Choroid plexus epithelial cell (primary cell): ENCODE measurements at regions not wholly inside any gene's neighbourhood (a gene's known extent, or its start where the extent isn't known, plus 50 kb on each side); places are given as distances from the start of the nearest gene placed in this dataset.
"Not testable (repeated sequence)": the region's sequence is repeated elsewhere in the genome, so short reads cannot be mapped to it uniquely, and the experiment has no call there.

Experiments
- DNase-seq: peaks from one replicate; pipeline ENCODE4 v3.0.0-alpha.2; 2010; ENCODE audit warnings: low read depth
- H3K4me3 ChIP-seq: 2 replicates; pipeline ENCODE4 v1.5.1; 2011; ENCODE audit warnings: low read depth, mild to moderate bottlenecking, control low read depth, low read length, moderate library complexity
- TF ChIP-seq, protein P1 (sequence below): conservative IDR thresholded peaks from 2 replicates; pipeline ENCODE4 v1.5.1; 2011; ENCODE audit warnings: low read depth, mild to moderate bottlenecking, control low read depth, inconsistent platforms, low read length, moderate library complexity

DNA sequence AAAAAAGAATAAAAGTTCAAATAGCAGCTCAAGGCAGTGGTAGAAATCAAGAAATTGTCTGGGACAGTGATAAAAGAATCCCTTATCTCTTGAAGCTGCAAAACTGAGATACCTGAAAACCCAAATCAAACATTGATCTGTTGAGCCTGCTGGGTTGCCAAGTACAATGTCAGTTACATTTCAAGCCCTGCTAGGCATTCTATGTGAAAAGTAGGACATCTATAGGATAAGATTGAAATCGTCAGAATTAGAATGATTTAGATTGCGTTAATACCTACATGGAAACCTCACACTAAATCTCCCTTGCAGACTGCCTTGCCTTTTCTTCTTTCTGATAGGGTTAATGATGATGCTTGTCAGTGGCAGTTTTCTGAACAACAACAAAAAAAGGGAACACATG lies 1684.4 kb upstream of the B3GALT2 start:
- no peak for DNase-seq
- TF ChIP-seq, protein P1, sequence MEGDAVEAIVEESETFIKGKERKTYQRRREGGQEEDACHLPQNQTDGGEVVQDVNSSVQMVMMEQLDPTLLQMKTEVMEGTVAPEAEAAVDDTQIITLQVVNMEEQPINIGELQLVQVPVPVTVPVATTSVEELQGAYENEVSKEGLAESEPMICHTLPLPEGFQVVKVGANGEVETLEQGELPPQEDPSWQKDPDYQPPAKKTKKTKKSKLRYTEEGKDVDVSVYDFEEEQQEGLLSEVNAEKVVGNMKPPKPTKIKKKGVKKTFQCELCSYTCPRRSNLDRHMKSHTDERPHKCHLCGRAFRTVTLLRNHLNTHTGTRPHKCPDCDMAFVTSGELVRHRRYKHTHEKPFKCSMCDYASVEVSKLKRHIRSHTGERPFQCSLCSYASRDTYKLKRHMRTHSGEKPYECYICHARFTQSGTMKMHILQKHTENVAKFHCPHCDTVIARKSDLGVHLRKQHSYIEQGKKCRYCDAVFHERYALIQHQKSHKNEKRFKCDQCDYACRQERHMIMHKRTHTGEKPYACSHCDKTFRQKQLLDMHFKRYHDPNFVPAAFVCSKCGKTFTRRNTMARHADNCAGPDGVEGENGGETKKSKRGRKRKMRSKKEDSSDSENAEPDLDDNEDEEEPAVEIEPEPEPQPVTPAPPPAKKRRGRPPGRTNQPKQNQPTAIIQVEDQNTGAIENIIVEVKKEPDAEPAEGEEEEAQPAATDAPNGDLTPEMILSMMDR: no peak
- no peak overlapping the region for H3K4me3 ChIP-seq

DNA sequence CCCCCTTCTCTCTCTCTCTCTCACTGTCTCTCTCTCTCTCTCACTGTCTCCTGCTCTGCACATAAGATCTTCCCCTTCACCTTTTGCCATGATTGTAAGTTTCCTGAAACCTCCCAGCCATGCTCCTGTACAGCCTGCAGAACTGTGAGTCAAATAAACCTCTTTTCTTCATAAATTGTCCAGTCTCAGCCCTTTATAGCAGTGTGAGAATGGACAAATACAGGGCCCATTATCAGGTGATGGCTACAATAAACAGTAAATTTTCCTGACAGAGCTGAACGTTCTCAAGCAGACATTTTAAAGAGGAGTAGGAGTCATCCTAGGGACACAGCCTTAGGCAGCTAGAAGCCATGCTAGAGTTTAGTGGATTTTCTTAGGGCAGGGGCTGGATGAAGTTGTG lies 1679.7 kb upstream of the B3GALT2 start:
- TF ChIP-seq, protein P1: no peak

DNA sequence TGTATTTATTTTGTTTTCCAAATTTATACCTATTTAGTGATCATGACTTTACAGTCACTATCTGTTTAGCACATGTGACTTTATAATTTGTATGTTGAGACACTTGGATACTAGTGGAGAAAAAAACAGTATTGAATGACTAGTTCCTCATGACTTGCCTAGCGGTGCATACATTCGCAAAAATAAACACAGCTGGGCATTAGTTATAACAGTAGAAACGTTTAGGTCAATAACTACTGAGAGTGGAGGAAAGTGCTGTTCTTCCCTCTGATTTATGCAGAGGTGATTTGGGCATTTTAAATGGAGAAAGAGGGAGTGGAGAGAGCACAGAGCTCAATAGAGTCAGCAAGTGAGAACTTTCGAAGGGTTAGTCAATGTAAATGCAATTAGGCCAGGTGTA lies 1679.0 kb upstream of the B3GALT2 start:
- TF ChIP-seq, protein P1: no peak
- no peak for DNase-seq
- no peak overlapping the region for H3K4me3 ChIP-seq

More for the DNA sequence above, 1679.7 kb upstream of the B3GALT2 start:
- H3K4me3 ChIP-seq: no peak overlapping the region
- no peak for DNase-seq

DNA sequence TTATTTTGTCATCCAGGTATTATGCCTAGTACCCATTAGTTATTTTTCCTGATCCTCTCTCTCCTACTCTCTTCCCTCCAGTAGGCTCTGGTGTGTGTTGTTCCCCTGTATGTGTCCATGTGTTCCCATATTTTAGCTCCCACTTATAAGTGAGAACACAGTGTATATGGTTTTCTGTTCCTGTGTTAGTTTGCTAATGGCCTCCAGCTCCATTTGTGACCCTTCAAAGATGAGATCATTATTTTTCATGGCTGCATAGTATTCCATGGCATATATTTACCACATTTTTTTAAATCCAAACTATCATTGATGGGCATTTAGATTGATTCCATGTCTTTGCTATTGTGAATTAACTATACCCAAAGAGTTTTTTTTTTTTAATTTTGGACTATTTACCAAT lies 1675.7 kb upstream of the B3GALT2 start:
- no peak overlapping the region for H3K4me3 ChIP-seq
- TF ChIP-seq, protein P1: no peak
- DNase-seq: no peak

DNA sequence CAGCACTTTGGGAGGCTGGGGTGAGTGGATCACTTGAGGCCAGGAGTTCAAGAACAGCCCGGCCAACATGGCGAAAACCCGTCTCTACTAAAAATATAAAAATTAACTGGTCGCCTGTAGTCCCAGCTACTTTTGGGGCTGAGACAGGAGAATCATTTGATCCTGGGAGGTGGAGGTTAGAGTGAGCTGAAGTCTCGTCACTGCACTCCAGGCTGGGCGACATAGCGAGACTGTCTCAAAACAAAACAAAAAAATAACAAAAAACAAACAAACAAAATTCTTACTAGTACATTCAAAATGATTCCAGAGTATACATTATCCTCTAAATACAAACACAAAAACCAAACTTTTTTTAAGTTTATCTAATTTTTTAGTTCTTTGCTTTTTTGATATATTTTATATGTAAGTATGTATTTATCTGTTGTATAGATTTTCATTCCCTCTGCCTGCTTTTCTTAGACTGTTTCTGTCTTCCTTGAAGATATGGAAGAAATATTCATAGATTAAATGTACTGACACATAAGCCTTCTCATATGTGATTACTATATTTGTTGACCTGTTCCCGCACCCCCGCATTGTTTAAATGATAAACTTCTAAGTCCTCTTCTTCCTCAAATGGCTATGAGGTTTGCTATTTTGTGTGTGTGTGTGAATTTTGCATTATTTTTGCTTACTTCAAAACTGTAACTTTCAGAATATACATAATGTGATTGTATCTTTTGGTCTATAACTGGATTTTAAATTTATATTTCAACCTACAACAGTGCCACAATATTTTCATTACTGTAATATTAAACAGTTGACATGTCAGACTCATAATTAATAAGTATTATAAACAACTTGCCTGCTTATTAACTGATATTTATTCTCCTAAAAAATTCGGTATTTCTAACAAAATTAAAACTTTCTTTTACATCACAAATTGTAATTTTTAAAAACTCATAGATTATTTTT lies 1674.1 kb upstream of the B3GALT2 start:
- no peak for DNase-seq
- H3K4me3 ChIP-seq: no peak overlapping the region
- TF ChIP-seq, protein P1: no peak

DNA sequence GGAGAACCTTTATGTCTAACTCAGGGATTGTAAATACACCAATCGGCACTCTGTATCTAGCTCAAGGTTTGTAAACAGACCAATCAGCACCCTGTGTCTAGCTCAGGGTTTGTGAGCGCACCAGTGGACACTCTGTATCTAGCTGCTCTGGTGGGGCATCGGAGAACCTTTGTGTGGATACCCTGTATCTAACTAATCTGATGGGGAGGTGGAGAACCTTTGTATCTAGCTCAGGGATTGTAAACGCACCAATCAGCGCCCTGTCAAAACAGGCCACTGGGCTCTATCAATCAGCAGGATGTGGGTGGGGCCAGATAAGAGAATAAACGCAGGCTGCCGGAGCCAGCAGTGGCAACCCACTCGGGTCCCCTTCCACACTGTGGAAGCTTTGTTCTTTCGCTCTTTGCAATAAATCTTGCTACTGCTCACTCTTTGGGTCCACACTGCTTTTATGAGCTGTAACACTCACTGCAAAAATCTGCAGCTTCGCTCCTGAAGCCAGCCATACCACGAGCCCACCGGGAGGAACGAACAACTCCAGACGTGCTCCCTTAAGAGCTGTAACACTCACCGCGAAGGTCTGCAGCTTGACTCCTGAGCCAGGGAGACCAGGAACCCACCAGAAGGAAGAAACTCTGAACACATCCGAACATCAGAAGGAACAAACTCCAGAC lies 1673.2 kb upstream of the B3GALT2 start:
- DNase-seq, H3K4me3 ChIP-seq: not testable (repeated sequence)

DNA sequence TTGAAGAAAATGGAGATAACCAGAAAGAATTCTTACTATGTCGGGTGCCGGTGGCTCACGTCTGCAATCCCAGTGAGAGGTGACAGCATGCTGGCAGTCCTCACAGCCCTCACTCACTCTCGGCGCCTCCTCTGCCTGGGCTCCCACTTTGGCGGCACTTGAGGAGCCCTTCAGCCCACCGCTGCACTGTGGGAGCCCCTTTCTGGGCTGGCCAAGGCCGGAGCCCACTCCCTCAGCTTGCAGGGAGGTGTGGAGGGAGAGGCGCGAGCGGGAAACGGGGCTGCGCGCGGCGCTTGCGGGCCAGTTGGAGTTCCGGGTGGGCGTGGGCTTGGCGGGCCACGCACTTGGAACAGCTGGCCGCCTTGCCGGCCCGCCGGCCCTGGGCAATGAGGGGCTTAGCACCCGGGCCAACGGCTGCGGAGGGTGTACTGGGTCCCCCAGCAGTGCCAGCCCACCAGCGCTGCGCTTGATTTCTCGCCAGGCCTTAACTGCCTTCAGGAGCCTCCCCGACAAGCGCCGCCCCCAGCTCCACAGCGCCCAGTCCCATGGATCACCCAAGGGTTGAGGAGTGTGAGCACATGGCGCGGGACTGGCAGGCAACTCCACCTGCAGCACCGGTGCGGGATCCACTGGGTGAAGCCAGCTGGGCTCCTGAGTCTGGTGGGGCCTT lies 1672.5 kb upstream of the B3GALT2 start:
- H3K4me3 ChIP-seq, DNase-seq: not testable (repeated sequence)
